K562 (cell line): ENCODE measurements at regions not wholly inside any gene's neighbourhood (a gene's known extent, or its start where the extent isn't known, plus 50 kb on each side); places are given as distances from the start of the nearest gene placed in this dataset.

Source experiments
- ADNP ChIP-seq: fragments of 200-800 bp; sonication (Bioruptor generic); IDR thresholded peaks from 2 replicates; pipeline ENCODE4 v1.6.1; 2016; ENCODE audit warnings: missing genetic modification characterization, missing compliant biosample characterization
- BRCA1 ChIP-seq, 2 experiments: fragments of 450-650 bp in 1 of 2; sonication (generic) in 1 of 2; formaldehyde crosslinking in 1 of 2; IDR thresholded peaks; 2 replicates each; pipeline versions ENCODE4 v1.5.0 to v1.6.1; 2017 to 2020; ENCODE audit warnings: mild to moderate bottlenecking in 1 of 2, missing genetic modification reagents in 1 of 2
- GATA2 ChIP-seq: sonication (generic); formaldehyde crosslinking; IDR thresholded peaks from 2 replicates; pipeline ENCODE4 v1.4.0; 2020; ENCODE audit warnings: mild to moderate bottlenecking, missing genetic modification reagents
- MCM3 ChIP-seq: fragments of 450-650 bp; IDR thresholded peaks from 2 replicates; pipeline ENCODE4 v1.6.1; 2016
- NCOA2 ChIP-seq, 2 experiments: fragments of 450-650 bp; IDR thresholded peaks; 2 replicates each; pipeline ENCODE4 v1.6.1; 2018; ENCODE audit warnings: mild to moderate bottlenecking in 2 of 2, moderate library complexity in 1 of 2; ENCODE audit not compliant: partially characterized antibody in 2 of 2
- NUFIP1 ChIP-seq: fragments of 450-650 bp; IDR thresholded peaks from 2 replicates; pipeline ENCODE4 v1.6.1; 2018; ENCODE audit not compliant: partially characterized antibody
- SIN3A ChIP-seq, 2 experiments: fragments of 150-350 bp in 1 of 2; IDR thresholded peaks; 2 replicates each; pipeline ENCODE4 v1.6.1; 2011 to 2016; ENCODE audit warnings: borderline replicate concordance in 2 of 2, low read depth in 2 of 2, low read length in 2 of 2, mild to moderate bottlenecking in 2 of 2, moderate library complexity in 2 of 2; ENCODE audit not compliant: control insufficient read depth in 1 of 2
- SMAD4 ChIP-seq: fragments of 250-450 bp; sonication (Bioruptor Pico); conservative IDR thresholded peaks from 2 replicates; pipeline ENCODE4 v1.8.0; 2021; ENCODE audit warnings: inconsistent platforms, mild to moderate bottlenecking, moderate library complexity
- ZBTB17 ChIP-seq: fragments of 450-650 bp; formaldehyde crosslinking; IDR thresholded peaks from 2 replicates; pipeline ENCODE4 v1.4.0; 2020; ENCODE audit warnings: mild to moderate bottlenecking
- ZC3H4 ChIP-seq: sonication (generic); formaldehyde crosslinking; IDR thresholded peaks from 2 replicates; pipeline ENCODE4 v1.9.0; 2021; ENCODE audit warnings: missing genetic modification reagents, borderline replicate concordance
- ZKSCAN1 ChIP-seq: fragments of 150-350 bp; IDR thresholded peaks from 2 replicates; pipeline ENCODE4 v1.6.1; 2016; ENCODE audit warnings: low read depth, low read length
- ZNF354B ChIP-seq: fragments of 250-450 bp; sonication (Bioruptor Pico); IDR thresholded peaks from 2 replicates; pipeline ENCODE4 v1.4.0; 2020
- TF ChIP-seq, protein P1 (sequence below), 3 experiments: IDR thresholded peaks in 2 of 3; conservative IDR thresholded peaks in 1 of 3; 2 replicates each; pipeline ENCODE4 v1.5.1; 2011 to 2012; ENCODE audit warnings: low read length in 3 of 3, mild to moderate bottlenecking in 3 of 3, control low read depth in 2 of 3, improper control_type of control experiment in 1 of 3, inconsistent platforms in 1 of 3, low read depth in 1 of 3, mixed read lengths in 1 of 3, moderate library complexity in 1 of 3; ENCODE audit not compliant: insufficient read depth in 2 of 3
- TF ChIP-seq, protein P2 (sequence below): fragments of 250-450 bp; sonication (Bioruptor Pico); IDR thresholded peaks from 2 replicates; pipeline ENCODE4 v1.4.0; 2020; ENCODE audit warnings: mild to moderate bottlenecking, moderate library complexity

DNA sequence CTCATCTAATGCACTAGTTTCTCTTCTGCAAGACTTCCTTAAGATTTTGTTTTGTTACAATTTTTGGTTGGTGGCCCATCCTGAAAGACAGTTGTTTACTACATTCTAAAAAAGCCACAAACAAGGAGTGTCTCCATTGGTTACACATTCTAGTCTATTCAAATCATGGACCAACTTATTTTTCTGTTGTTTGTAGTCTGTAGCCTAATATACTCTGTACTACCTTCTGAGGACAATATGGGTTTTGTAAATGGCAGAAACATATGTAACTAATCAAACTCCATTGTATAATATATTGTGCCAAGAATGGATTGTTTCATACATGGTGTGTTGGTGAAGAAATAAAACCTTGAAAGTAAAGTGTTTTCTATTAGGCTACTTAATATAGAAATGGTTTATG is 79.5 kb upstream of the DHX40 start:
- TF ChIP-seq, protein P1, sequence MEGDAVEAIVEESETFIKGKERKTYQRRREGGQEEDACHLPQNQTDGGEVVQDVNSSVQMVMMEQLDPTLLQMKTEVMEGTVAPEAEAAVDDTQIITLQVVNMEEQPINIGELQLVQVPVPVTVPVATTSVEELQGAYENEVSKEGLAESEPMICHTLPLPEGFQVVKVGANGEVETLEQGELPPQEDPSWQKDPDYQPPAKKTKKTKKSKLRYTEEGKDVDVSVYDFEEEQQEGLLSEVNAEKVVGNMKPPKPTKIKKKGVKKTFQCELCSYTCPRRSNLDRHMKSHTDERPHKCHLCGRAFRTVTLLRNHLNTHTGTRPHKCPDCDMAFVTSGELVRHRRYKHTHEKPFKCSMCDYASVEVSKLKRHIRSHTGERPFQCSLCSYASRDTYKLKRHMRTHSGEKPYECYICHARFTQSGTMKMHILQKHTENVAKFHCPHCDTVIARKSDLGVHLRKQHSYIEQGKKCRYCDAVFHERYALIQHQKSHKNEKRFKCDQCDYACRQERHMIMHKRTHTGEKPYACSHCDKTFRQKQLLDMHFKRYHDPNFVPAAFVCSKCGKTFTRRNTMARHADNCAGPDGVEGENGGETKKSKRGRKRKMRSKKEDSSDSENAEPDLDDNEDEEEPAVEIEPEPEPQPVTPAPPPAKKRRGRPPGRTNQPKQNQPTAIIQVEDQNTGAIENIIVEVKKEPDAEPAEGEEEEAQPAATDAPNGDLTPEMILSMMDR (IDR thresholded peaks at IDR 0.05 in 2 of 3, conservative IDR thresholded peaks at IDR 0.05 in 1 of 3; ENCODE audit: insufficient read depth in 2 of 3, low read depth in 1 of 3, low read length in 3 of 3): no peak
- TF ChIP-seq ZKSCAN1: no peak
- TF ChIP-seq, protein P2, sequence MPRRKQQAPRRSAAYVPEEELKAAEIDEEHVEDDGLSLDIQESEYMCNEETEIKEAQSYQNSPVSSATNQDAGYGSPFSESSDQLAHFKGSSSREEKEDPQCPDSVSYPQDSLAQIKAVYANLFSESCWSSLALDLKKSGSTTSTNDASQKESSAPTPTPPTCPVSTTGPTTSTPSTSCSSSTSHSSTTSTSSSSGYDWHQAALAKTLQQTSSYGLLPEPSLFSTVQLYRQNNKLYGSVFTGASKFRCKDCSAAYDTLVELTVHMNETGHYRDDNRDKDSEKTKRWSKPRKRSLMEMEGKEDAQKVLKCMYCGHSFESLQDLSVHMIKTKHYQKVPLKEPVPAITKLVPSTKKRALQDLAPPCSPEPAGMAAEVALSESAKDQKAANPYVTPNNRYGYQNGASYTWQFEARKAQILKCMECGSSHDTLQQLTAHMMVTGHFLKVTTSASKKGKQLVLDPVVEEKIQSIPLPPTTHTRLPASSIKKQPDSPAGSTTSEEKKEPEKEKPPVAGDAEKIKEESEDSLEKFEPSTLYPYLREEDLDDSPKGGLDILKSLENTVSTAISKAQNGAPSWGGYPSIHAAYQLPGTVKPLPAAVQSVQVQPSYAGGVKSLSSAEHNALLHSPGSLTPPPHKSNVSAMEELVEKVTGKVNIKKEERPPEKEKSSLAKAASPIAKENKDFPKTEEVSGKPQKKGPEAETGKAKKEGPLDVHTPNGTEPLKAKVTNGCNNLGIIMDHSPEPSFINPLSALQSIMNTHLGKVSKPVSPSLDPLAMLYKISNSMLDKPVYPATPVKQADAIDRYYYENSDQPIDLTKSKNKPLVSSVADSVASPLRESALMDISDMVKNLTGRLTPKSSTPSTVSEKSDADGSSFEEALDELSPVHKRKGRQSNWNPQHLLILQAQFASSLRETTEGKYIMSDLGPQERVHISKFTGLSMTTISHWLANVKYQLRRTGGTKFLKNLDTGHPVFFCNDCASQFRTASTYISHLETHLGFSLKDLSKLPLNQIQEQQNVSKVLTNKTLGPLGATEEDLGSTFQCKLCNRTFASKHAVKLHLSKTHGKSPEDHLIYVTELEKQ (CRISPR knock-in tag): no peak
- TF ChIP-seq SIN3A (IDR thresholded peaks at IDR 0.05; ENCODE audit: borderline replicate concordance in 2 of 2, control insufficient read depth in 1 of 2, low read depth in 2 of 2, low read length in 2 of 2): no peak
- TF ChIP-seq ZNF354B (CRISPR knock-in tag): no peak
- TF ChIP-seq SMAD4 (CRISPR knock-in tag): no peak
- no peak for TF ChIP-seq GATA2 (CRISPR knock-in tag)
- no peak for TF ChIP-seq BRCA1 (IDR thresholded peaks at IDR 0.05)
- TF ChIP-seq BRCA1 (CRISPR knock-in tag; IDR thresholded peaks at IDR 0.05): no peak
- no peak for TF ChIP-seq NCOA2 (IDR thresholded peaks at IDR 0.05; ENCODE audit: partially characterized antibody in 2 of 2)
- TF ChIP-seq MCM3: no peak
- no peak for TF ChIP-seq ZBTB17 (CRISPR knock-in tag)
- no peak for TF ChIP-seq ADNP (tag)
- TF ChIP-seq ZC3H4 (CRISPR knock-in tag): no peak
- no peak for TF ChIP-seq NUFIP1
